ENCODE measurements at regions not wholly inside any gene's neighbourhood (a gene's known extent, or its start where the extent isn't known, plus 50 kb on each side); places are given as distances from the start of the nearest gene placed in this dataset.

DNA sequence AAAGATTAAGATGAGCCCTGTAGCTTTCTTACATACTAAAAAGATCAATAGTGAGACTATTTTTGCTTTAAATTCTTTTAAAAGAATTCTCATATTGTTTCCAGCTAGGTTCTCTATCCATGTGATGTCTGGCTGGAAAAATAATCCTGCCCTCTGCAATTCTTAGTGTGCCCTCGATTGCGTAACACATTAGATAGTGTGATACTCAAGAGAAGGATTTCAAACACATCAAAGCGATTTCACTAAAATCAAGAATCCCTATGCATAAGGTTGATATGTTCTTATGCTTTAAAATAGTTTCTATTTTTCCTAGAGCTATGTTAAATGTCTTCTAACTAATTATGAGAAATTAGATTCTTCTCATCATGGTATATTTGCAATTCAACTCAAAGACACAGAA is 127.3 kb upstream of the PLEKHA5 start:
- TF ChIP-seq, protein P1, sequence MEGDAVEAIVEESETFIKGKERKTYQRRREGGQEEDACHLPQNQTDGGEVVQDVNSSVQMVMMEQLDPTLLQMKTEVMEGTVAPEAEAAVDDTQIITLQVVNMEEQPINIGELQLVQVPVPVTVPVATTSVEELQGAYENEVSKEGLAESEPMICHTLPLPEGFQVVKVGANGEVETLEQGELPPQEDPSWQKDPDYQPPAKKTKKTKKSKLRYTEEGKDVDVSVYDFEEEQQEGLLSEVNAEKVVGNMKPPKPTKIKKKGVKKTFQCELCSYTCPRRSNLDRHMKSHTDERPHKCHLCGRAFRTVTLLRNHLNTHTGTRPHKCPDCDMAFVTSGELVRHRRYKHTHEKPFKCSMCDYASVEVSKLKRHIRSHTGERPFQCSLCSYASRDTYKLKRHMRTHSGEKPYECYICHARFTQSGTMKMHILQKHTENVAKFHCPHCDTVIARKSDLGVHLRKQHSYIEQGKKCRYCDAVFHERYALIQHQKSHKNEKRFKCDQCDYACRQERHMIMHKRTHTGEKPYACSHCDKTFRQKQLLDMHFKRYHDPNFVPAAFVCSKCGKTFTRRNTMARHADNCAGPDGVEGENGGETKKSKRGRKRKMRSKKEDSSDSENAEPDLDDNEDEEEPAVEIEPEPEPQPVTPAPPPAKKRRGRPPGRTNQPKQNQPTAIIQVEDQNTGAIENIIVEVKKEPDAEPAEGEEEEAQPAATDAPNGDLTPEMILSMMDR (IDR thresholded peaks at IDR 0.05): no peak
- no peak for TF ChIP-seq ZFX (IDR thresholded peaks at IDR 0.05; ENCODE audit: borderline replicate concordance)
- no peak overlapping the region for H3K27ac ChIP-seq

- H3K27ac ChIP-seq: no peak overlapping the region
- TF ChIP-seq, protein P1 (IDR thresholded peaks at IDR 0.05): no peak
- TF ChIP-seq ZFX (IDR thresholded peaks at IDR 0.05; ENCODE audit: borderline replicate concordance): no peak
These were observed 126.4 kb upstream of the PLEKHA5 start for GRCh38 chr12:19003141-19003540.

DNA sequence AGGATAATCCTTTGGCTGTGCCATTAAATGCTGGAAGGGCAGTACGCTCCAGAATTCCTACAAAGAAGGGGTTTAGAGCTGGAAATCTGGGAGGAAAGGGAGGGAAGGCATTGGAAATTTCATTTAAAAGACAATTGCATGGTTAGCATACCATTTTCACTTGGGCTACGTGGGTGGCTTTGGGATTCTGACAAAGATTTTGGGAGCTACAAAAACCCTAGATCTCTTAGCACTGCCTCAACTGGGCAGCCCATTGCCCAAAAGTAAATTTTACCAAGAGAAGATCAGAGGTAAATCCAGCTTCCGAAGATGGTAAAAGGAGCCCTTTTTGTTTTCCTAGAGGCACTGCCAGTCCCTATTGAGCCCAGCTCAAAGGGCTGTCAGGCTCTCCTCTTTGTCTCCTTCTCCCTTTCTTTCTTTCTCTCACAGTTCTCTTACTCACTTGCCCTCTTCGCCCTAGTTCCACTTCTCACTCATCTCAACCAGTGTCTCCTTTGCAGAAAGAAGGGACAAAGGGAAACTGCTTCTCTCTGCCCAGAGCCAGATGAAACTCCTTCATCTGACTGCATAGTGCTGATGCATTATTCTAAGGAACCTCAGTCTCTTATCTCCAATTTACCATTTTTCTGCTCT is 125.4 kb upstream of the PLEKHA5 start:
- H3K27ac ChIP-seq: no peak overlapping the region
- TF ChIP-seq, protein P1 (IDR thresholded peaks at IDR 0.05): no peak
- no peak for TF ChIP-seq ZFX (IDR thresholded peaks at IDR 0.05; ENCODE audit: borderline replicate concordance)

- no peak overlapping the region for H3K27ac ChIP-seq
- TF ChIP-seq, protein P1 (IDR thresholded peaks at IDR 0.05): no peak
- TF ChIP-seq ZFX (IDR thresholded peaks at IDR 0.05; ENCODE audit: borderline replicate concordance): no peak
These were observed 124.2 kb upstream of the PLEKHA5 start for GRCh38 chr12:19005257-19005801.

DNA sequence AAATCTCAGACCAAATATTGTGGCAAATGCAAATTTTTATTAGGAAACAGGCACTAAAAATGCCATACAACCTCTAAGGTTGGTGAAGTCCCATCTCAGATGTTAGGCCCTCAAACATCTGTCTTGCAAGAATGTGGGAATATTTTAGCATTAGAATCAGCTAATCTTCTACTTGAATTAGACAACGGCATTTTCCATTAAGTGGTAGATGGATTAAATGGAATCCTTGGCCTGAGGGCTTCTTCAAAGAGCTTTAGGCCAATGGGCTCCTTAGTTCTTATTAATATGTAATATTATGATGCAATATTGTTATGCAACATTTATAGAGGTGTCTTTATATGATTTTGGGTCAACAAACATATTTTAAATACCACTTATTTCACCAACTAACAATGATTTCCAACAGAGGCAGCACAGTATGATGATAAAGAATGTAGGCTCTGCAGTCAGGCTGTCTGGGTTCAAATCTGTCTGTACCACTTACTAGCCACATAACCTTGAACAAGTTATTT is 122.9 kb upstream of the PLEKHA5 start:
- TF ChIP-seq, protein P1 (IDR thresholded peaks at IDR 0.05): no peak
- no peak for TF ChIP-seq ZFX (IDR thresholded peaks at IDR 0.05; ENCODE audit: borderline replicate concordance)
- no peak overlapping the region for H3K27ac ChIP-seq

- H3K27ac ChIP-seq: no peak overlapping the region
- no peak for TF ChIP-seq ZFX (IDR thresholded peaks at IDR 0.05; ENCODE audit: borderline replicate concordance)
- TF ChIP-seq, protein P1 (IDR thresholded peaks at IDR 0.05): no peak
These were observed 121.4 kb upstream of the PLEKHA5 start for GRCh38 chr12:19008102-19008501.

DNA sequence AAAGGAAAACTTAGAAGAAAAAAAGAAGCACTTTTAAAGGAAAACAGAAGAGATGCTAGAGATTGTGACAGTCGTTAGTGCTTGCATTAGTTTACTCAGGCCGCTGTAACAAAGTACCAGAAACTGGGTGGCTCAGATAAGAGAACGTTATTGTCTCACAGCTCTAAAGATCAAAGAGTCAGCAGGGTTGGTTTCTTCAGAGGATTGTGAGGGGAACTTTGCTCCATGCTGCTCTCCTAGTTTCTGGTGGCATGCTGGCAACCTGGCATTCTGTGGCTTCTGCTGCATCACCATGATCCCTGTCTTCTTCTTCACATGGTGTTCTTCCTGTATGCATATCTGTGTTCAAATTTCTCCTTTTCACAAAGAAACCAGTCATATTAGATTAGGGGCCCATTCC is 119.4 kb upstream of the PLEKHA5 start:
- no peak for TF ChIP-seq ZFX (IDR thresholded peaks at IDR 0.05; ENCODE audit: borderline replicate concordance)
- TF ChIP-seq, protein P1 (IDR thresholded peaks at IDR 0.05): no peak
- no peak overlapping the region for H3K27ac ChIP-seq
